Activated T-helper 1 cell treated with Interleukin-2 at 50 U/mL for 16 hours (primary cell): ENCODE measurements at regions not wholly inside any gene's neighbourhood (a gene's known extent, or its start where the extent isn't known, plus 50 kb on each side); places are given as distances from the start of the nearest gene placed in this dataset.

Experiments used
- DNase-seq: peaks from one replicate; pipeline ENCODE4 v3.0.0-alpha.2; 2020; ENCODE audit warnings: low read depth

DNA sequence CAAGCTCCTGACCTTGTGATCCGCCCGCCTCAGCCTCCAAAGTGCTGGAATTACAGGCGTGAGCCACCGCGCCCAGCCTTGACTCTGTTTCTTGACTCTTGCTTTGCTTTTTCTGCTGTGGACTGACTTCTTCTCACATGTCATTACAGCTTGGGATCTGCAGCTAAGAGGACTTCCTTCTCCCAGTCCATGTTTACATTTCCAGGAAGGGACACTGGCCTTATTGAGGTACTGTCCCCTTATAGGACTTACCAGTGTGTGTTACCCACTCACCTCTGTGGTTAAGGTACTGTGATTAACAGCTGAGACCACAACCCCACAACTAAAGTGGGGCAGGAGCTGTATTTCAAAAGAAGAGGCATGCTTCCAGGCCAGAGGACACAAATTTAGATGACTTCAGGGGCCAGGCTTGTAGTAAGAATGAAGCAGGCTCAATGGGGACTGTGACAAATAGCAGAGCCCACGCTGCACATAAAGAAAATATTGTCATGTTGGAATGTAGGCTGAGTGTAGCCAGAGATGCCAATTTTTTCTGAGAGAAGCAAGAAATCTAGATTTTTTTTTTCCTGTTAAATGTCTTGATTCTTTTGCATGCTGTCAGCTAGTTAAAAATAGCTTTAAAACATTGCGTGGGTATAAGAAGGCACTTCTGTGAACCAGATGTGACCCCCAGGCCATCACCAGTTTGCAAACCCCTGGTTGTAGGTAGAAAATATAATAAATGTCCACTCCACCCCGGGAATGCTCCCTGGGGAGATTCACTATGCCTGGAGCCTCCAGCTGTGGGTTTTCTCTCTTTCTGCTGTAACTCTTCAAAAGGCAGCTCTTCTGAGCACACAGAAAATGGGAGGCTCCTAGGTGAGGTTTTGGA is 75.0 kb downstream of the PTPDC1 start:
- no peak for DNase-seq

DNA sequence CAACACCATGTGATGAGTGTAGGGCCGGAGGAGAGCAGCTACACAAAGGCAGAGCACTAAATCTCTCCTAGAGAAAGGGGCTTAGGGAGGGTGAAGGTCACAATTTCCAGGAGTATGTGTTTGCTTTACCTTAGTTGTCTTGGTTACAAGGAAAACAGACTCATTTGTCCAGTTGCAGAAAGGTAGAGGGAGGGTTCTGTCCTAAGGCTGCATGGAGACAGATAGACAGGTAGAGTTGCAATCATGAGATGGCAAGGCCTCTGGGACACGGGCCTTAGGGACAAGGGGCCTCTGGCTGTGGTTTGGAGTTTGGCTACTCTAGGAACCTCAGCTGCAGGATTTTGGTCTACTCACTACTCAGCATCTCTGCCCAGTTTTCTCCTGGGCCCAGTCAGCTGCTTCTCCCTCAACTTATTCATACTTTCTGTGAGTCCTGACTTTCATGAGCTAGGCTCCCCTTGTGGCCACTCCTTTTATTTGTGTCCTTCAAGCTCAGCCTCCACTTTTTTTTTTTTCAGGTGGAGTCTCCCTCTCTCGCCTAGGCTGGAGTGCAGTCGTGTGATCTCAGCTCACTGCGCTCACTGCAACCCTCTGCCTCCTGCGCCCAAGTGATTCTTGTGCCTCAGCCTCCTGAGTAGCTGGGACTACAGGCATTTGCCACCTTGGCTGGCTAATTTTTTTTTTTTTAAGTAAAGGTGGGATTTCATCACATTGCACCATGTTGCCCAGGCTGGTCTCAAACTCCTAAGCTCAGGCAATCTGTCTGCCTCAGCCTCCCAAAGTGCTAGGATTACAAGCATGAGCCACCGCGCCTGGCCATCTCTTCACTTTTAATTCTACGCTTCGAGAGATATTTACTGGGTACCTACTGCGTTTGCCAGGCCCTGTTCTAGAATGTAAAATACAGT is 76.6 kb downstream of the PTPDC1 start:
- DNase-seq: no peak

DNA sequence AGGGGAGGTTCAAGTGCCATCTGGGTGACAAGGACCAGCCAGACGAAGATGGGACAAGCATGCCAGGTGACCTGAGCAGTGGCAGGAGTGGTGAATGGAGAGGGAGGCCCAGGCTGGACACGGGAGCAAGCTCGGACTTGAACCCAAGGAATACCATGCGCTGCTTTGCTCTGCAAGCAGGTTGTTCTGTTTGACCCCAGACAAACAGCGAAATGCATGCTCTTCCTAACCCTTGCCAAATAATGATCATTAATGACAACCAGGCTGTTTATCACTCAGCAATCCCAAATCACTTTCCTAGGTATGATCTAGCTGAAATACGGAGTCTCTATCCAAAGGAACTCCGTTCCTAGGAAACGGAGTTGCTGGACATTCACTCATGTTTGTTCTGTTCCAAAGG is 77.4 kb downstream of the PTPDC1 start:
- DNase-seq: no peak

DNA sequence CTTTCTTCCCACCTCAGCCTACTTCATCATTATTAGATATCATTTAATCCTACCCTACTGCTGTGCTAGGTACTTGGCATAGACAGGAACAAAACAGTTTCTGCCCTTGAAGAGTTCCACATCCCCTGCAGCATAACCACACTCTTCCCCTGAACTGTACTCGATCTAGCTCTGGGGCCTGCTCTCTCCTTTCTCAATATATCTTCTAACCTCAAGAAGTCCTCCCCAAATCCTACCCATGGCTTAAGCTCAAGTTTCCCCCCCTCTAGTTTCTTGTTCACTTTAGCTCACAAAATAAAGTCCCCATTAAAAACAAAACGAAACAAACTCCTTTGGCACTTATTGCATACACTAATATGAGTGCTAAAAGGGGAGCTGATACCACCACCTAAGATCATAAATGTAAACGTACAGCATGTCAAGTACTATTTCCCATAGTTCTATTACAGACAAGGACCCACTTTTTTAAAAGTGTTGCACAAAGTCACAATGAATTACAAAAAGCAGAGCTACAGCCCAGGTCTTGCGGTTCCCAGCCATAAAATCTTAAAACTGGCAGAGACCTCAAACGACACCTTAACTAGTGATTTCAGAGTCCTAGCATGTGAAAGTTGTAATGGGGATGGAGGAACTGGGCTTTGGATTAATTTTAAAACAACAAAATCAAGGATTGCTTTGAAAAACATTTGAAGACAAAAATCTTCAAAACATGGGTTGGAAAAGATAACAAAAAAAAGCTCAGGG is 80.7 kb downstream of the PTPDC1 start:
- DNase-seq: no peak

DNA sequence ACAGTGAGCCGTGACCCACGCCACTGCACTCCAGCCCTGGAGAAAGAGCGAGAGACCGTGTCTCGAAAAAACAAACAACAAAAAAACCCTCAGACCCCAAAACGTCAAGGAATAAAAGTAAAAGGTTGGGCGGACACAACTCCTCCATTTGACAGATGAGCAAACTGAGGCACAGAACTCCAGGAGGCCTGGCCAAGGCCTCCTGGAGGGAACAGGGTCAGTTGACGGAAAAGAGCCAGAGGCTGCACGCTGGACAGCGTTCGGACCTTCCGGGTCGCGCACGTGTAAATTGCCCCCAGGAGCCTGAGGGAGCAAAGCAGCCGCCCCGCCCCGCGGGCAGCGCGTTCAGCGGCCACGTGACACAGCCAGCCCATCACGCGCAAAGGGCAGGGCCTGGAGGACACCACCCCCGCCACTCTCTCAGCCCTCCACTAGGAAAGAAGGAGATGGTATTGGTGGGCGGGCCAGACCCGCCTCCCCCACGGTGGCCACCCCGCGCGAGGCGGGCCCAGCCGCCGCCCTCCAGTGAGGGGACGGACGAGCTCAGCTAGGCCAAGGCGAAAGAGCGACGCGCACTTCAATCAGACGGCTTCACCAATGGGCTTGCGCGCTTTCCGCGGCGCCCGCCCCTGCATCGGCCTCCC is 81.5 kb downstream of the PTPDC1 start:
- peak; percentile 97 for DNase-seq

DNA sequence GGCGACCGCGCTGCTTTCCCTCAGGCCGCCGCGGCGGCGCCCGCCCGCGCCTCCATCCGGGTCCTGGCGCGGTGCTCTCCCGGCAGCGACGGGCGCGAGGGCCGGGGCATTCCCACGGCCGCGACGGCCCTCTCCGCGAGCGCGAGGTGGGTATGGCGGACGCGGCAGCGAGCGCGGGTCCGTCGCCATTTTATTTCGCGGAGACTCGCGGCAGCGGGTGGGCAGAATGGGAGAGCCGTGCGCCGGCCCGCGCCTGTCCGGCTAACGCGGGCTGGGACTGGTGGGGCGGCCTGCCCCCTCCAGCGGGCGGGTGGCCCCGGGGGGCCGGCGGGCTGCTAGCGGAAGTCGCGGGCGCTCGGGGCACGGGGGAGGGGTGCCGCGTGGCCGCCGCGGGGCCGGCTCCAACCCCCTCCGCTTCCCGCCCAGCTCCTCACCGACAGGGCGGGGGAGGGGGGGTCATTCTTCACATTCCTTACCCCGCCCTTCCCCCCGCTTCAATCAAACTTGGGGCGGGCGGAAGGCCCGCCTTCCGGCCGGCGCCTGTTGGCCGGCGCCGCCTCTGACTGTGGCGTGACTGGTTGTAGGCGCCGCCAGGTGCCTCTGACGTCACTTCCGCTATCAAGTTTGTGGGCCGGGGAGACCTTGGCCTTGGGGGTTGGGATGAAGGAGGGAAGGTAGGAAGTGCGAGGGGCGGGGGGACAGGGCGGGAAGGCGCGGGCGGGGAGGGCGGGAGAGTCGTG is 82.1 kb downstream of the PTPDC1 start:
- DNase-seq: peak; percentile 90

DNA sequence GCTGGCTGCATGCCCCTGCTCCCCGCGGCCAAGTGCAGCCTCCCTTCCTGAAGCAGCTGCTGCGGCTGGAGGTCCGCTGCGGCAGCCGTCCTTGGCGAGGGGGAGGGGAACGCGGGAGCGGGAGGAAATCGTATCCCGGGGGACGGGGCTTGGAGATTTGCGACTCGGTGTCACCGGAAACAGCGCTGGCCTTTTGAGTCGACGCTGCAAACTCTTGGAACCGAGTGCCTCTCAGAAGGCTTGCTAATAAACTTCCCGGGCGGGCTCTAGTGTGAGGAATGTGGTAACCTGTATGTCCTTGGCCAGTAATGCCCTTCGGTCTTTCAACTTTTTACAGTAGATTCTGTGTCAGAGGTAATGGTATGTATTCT is 82.7 kb downstream of the PTPDC1 start:
- no peak for DNase-seq

DNA sequence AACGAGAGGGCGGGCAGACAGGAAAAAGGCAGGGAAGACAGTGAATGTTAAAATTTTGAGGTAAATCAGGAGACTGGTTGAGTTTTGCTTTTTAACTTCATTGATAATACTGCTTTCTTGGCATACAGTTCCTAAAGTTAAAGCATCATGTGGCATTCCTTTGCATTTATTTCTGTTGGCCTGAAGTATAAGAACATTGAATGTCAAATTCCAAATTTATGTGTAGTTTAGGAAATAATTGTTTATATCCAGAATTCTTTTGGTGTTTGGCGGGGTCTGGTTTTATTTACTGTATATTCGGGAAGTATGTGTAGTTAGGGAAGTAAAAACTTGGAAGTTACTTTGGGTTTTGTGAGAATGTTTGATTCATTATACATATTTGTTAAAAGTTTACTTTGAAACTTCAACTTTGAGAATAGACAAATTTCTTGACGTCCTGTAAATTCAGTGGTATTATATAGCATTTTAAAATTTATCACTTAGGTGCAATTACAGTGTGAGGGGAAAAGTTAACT is 83.2 kb downstream of the PTPDC1 start:
- DNase-seq: no peak

DNA sequence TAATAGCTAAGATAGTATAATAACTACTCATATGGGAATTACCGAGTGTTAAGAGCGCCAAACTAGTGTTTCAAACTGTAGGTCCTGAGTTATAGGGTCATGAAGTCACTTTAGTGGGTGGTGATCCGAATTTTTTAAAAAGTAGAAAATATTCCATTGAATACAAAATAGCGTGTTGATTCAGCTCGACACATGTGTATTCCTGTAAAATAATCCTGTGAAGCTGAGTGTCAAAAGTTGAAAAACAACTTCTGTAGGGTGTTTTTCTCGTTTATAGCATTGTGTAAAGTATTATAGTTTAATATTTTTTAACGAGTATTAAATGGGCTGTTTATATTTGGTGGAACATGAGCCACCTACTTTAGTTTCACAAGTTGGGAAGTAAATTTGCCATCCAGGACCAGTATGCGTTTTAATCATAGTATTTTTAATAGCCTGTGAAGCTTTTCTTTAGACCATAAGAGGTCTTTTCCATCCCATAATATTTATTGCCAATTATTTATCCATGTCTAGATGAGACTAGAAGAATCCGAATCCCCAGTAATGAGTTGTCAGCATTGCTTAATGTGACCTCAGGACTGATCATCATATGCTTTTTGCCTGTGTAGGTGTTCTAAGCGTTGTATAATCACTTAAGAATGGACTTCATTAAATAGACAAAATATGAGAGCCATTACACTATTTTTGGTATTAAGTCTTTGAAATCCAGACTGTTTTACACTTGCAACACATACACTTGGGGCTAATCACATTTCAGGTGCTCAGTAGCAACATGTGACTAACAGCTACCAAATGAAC is 84.1 kb downstream of the PTPDC1 start:
- no peak for DNase-seq

DNA sequence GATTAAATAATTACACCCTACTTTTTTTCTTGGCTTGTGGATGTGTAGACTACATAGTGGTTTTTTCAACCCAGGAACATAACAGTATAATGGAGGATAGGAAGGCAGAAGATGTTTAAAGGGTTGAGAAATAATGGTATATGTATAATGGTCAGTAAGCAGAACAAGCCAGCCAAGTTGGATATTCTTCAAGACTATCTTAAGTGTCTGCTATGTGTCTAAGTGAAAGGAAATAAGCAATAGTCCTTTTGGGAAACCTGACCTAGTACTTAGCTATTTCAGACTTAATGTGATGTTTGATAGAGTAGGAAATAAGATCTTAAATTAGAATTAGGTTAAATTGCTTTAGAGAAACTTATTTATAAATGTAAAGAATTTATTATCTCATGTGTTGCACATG is 85.7 kb downstream of the PTPDC1 start:
- DNase-seq: no peak

DNA sequence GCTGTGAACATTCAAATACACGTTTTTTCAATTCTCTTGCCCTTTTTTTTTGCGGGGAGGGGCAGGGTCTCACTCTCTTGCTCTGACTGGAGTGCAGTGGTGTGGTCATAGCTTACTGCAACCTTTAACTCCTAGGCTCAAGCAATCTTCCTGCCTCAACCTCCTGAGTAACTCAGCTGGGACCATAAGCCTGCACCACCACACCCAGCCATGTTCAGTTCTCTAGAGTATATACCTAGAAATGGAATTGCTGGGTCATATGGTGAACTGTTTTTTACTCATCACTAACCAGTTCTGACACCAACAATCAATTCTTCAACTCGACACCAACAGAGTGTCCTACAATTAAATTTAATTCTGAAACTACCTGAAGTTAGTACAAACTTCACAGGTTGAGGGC is 85.5 kb upstream of the ZNF169 start:
- no peak for DNase-seq

DNA sequence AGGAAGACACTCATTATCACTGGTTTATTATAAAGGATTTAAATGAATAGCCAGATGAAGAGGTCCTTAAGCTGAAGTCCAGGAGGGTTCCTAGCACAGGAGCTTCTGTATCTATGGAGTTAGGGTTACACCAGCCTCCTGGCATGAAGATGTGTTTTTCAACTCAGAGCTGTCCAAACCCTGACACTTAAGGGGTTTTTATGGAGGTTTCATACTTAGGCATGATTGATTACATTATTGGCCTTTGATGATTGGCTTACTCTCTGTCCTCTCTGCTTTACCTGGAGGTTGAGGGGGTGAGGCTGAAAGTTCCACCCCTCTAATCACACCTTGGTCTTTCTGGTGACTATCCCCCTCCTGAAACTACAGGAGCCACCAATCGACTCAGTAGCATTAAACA is 84.9 kb upstream of the ZNF169 start:
- DNase-seq: no peak

DNA sequence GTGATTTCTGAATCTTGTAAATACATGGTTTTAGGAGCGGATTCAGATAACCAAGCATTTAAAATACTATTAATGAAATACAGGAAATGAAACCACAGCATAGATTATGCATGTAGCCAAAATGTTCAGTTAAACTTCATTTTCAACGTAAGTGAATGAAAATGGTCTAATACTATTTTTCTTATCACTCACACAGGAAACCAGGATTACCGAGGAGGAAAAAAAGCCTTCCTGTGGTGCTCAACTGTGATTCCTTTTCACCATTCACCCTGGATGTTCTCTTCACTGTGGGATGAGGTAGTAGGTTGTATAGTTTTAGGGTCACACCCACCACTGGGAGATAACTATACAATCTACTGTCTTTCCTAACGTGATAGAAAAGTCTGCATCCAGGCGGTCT is 83.4 kb upstream of the ZNF169 start:
- no peak for DNase-seq

DNA sequence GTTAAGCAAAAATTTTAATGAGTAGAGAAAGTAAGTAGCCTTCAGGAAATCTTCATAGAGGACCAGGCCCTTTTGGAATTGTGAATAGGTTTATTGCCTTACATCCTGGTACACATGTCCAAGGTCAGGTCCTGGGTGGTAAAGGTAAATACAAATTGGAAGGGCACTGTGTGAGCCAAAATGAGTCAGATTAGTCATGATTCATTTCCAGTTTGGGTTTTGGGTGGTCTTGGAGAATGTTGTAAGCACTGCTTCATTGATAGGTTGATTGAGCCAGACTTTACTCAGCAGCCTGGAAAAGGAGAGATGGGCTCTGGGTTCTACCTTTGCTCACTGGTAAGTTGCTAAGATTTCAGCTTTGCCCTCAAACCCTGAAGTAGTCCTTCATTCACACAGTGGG is 82.5 kb upstream of the ZNF169 start:
- DNase-seq: no peak

DNA sequence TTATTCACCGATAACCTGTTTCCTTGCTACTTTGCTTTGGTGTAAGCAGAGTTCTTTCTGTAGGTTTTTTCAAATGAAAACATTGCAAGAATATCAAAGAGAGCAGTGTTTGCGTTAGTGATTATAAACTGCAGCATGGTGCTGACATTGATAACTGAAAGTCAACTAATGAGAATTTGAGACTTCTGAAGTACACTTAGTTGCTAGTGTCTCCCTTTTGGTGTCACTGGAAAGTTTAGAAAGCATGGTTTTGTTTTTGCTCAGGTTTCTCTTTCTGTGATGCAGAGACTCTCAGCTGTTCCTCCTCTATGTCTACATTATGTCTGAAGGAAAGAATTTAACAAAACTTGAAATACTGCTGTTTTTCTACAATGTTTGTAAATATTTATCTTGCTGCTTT is 80.2 kb upstream of the ZNF169 start:
- DNase-seq: no peak

DNA sequence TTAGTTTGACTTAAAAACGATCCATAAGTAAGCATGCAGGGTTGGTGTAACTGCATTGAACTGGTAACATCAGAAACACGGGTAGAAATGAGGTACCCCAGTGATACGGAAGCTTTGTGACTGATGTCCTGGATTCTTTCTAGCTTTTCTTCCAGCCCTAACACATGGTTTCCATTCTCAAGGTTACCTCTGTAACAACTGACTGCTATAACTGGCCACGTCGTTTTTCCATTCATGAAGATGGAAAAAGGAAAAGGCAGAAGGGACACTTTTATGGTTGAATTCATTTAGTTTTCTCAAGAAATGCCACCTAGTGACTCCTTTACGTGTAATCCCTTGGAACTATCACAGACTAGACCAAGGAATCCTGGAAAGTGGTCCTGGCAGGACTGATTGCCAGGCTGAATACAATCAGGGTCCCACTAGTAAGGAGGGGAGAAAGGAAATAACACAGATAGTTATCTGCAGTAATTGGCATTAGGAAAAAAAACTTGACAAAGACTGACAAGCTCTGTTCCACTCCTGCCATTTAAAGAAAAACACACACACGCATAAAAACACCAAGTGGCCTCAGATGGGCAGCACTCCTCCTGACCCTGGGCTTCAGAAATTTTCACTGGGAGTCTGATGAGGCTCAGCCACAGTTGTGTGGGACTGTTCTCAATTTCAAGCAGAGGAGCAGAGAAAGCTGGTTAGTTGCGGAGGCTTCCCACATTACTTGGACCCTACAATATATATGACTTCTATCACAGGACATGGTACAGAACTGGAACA is 77.5 kb upstream of the ZNF169 start:
- no peak for DNase-seq

DNA sequence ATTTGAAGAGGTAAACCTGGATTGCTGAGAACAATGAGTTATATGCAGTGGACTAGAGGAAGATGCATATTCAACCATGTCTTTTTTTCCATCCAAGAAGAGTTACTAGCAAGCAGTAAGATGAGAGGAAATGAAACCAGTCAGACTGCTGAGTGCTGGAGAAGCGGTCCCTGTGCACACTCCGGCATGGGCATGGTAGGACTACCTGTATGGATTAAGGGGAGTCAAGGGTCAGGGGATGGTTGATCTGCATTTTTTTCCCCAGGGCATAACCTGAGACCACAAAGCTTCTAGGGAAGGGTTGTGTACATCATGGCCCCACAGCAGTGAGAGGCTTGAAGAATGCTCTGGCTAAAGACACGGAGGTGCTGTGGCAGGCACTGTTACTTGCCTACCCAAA is 76.6 kb upstream of the ZNF169 start:
- no peak for DNase-seq

DNA sequence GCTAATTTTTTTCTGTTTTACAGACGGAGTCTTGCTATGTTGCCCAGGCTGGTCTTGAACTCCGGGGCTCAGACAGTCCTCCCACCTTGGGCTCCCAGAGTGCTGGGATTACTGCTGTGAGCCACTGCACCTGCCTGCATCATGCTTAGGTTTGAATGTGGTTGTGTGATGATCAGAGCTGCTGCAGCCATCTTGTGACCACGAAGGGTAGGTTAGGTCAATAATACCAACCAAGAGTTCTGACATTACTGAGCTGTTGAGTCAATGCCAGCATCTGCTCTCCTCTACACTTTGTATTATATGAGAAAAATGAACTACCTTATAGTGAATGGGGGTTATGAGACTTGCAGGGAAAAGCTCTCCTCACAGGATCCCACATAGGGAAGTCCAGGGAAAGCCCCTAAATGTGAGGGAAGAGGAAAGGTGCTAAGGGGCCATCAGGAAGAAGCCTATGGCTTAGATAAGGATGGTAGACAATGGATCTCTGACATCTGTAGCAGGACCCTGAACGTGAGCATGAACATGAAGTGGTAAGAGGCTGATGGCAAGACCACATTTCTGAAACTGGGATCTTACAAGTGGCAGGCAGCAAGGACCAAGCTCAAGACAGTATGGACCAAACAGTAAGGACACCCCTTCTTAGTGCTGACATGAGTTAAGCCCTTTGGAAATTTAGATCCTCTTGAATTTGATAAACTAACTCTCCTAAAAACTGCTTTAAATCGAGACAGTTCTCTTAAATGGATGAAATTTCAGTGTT is 75.7 kb upstream of the ZNF169 start:
- no peak for DNase-seq

DNA sequence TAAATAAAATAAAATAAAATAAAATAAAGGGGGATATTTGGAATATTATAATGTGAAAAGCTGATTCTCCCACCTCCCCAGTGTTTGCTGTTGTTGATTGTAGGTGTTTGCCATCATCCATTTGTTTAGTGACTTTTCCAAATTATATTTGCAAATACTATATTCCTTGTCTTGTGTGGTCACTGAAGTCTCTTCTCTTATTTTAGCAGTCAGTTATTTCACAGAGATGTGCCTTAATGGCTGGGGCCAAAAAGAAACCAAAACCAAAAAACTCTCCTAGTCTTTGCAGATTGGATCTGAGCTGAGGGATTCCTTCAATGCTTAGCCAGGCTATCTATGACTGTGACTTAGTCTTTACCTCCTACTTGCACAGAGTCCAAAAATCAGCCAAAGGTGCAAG is 70.9 kb upstream of the ZNF169 start:
- DNase-seq: no peak
